NB4 (cell line): ENCODE measurements at regions not wholly inside any gene's neighbourhood (a gene's known extent, or its start where the extent isn't known, plus 50 kb on each side); places are given as distances from the start of the nearest gene placed in this dataset.

Experiments used
- MYC ChIP-seq: IDR thresholded peaks from 2 replicates; pipeline ENCODE4 v1.6.1; 2011; ENCODE audit warnings: low read depth, low read length
- POLR2A ChIP-seq: IDR thresholded peaks from 2 replicates; pipeline ENCODE4 v1.6.1; 2011; ENCODE audit warnings: mild to moderate bottlenecking; ENCODE audit not compliant: insufficient read length; ENCODE audit errors: extremely low read depth
- TF ChIP-seq, protein P1 (sequence below): IDR thresholded peaks from 2 replicates; pipeline ENCODE4 v1.6.1; 2011; ENCODE audit warnings: low read depth, low read length
- TF ChIP-seq, protein P2 (sequence below): IDR thresholded peaks from one replicate; pipeline ENCODE4 v1.5.1; 2012; ENCODE audit warnings: low read depth, low read length

DNA sequence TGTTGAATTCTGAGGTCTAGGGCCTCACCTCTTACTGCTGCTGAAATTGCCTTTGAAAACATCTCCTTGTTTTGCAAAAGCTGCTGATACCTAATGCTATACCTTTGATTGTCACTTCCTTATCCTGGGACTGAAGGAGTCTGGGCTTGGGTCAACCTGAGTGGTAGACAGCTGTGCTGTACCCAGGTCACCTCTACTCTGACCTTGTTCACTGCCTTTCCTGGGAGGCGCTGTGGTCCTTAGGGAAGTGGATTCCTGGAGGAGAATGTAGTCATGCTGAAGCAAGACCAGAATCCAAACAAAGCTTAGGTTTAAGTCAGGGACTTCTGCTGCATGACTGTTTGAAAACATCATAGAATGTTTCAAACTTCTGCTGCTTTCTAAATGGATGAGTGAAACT is 191.4 kb downstream of the SNAPC1 start:
- TF ChIP-seq, protein P1, sequence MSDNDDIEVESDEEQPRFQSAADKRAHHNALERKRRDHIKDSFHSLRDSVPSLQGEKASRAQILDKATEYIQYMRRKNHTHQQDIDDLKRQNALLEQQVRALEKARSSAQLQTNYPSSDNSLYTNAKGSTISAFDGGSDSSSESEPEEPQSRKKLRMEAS, result no peak
- TF ChIP-seq POLR2A, result no peak
- TF ChIP-seq, protein P2, sequence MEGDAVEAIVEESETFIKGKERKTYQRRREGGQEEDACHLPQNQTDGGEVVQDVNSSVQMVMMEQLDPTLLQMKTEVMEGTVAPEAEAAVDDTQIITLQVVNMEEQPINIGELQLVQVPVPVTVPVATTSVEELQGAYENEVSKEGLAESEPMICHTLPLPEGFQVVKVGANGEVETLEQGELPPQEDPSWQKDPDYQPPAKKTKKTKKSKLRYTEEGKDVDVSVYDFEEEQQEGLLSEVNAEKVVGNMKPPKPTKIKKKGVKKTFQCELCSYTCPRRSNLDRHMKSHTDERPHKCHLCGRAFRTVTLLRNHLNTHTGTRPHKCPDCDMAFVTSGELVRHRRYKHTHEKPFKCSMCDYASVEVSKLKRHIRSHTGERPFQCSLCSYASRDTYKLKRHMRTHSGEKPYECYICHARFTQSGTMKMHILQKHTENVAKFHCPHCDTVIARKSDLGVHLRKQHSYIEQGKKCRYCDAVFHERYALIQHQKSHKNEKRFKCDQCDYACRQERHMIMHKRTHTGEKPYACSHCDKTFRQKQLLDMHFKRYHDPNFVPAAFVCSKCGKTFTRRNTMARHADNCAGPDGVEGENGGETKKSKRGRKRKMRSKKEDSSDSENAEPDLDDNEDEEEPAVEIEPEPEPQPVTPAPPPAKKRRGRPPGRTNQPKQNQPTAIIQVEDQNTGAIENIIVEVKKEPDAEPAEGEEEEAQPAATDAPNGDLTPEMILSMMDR, result no peak
- TF ChIP-seq MYC, result no peak
